ENCODE measurements at regions not wholly inside any gene's neighbourhood (a gene's known extent, or its start where the extent isn't known, plus 50 kb on each side); places are given as distances from the start of the nearest gene placed in this dataset.

- no peak for TF ChIP-seq PHF8 (conservative IDR thresholded peaks at IDR 0.05; ENCODE audit: low read depth, low read length)
- no peak for TF ChIP-seq TCF12 (IDR thresholded peaks at IDR 0.05; ENCODE audit: low read depth, low read length)
- no peak for TF ChIP-seq BCL11A (IDR thresholded peaks at IDR 0.05; ENCODE audit: low read depth in 2 of 2, low read length in 2 of 2)
- TF ChIP-seq ATF3 (IDR thresholded peaks at IDR 0.05; ENCODE audit: insufficient read depth, low read depth, low read length) = no peak
- no peak for TF ChIP-seq KDM4A (IDR thresholded peaks at IDR 0.05; ENCODE audit: low read depth, low read length, severe bottlenecking)
- no peak for TF ChIP-seq SIN3A (conservative IDR thresholded peaks at IDR 0.05 in 1 of 2, IDR thresholded peaks at IDR 0.05 in 1 of 2; ENCODE audit: low read depth in 1 of 2, low read length in 2 of 2)
- TF ChIP-seq JUN (IDR thresholded peaks at IDR 0.05; ENCODE audit: low read depth, low read length) = 0 out of 2 replicates have a peak, but pooled peaks have one; percentile 8
- no peak for TF ChIP-seq CEBPB (IDR thresholded peaks at IDR 0.05; ENCODE audit: low read depth, low read length)
- no peak for TF ChIP-seq TAF7 (optimal IDR thresholded peaks at IDR 0.05; ENCODE audit: borderline replicate concordance, low read depth, low read length)
- no peak for TF ChIP-seq CBX5 (IDR thresholded peaks at IDR 0.05; ENCODE audit: low read depth, low read length)
- no peak for TF ChIP-seq TAF1 (IDR thresholded peaks at IDR 0.05; ENCODE audit: low read depth, low read length)
Observed at GRCh38 chr1:184882957-184883815, 91.1 kb downstream of the NIBAN1 start (continued).
